ENCODE measurements at regions not wholly inside any gene's neighbourhood (a gene's known extent, or its start where the extent isn't known, plus 50 kb on each side); places are given as distances from the start of the nearest gene placed in this dataset.

DNA sequence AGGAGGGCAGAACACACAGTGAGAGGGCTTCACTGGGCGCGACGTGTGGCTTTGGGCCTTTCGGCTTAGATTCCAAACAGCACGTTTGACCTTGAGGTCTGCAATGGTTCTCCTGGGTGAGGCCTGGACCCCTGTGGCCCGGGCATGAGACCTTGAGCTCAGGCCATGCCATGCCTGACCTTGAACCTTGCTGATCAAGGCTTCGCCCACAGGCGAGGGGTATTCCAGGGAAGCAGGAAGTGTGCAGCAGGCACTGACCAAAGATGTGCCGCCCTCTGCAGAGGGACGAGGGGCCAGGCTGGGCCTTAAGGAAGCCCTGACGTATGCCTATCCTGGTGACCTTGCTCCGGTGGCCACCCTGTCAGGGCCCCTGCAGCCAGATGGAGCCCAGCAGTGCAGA, 178.3 kb upstream of the HDAC4 start:
- no peak overlapping the region for H3K4me3 Mint-ChIP-seq

GRCh38 chr2:239578381-239578780, 177.6 kb upstream of the HDAC4 start:
- Mint-ChIP-seq H3K27me3 (ENCODE audit: low read depth in 2 of 2) (peaks cover 0 to 3% of the 10 kb centered on the region in 2 donors), H3K9me3 (no peaks in the 10 kb centered on the region), H3K4me3 (no peak overlapping the region), H3K4me1 (no peaks in the 10 kb centered on the region), H3K36me3 (no peaks in the 10 kb centered on the region), H3K27ac (no peak overlapping the region)
- ATAC-seq: no peak
- H3K27ac ChIP-seq (ENCODE audit: low read length): no peak overlapping the region
- no peak for DNase-seq
- no peaks in the 10 kb centered on the region for H3K36me3 ChIP-seq (ENCODE audit: control insufficient read depth, insufficient read depth, low read length)
- no peaks in the 10 kb centered on the region for H3K27me3 ChIP-seq (ENCODE audit: control insufficient read depth, insufficient read depth, low read length)
- 87% methylated on average over 12 of the region's 12 CpGs for WGBS (ENCODE audit: insufficient coverage)
- intact Hi-C loops (cut with micrococcal nuclease): no loop called here
- H3K4me3 ChIP-seq (ENCODE audit: low read length): no peak overlapping the region
- no peaks in the 10 kb centered on the region for H3K9me3 ChIP-seq (ENCODE audit: control insufficient read depth, insufficient read depth, low read length)
- no peaks in the 10 kb centered on the region for H3K4me1 ChIP-seq (ENCODE audit: control insufficient read depth, insufficient read depth, low read length)
- TF ChIP-seq, protein P1, sequence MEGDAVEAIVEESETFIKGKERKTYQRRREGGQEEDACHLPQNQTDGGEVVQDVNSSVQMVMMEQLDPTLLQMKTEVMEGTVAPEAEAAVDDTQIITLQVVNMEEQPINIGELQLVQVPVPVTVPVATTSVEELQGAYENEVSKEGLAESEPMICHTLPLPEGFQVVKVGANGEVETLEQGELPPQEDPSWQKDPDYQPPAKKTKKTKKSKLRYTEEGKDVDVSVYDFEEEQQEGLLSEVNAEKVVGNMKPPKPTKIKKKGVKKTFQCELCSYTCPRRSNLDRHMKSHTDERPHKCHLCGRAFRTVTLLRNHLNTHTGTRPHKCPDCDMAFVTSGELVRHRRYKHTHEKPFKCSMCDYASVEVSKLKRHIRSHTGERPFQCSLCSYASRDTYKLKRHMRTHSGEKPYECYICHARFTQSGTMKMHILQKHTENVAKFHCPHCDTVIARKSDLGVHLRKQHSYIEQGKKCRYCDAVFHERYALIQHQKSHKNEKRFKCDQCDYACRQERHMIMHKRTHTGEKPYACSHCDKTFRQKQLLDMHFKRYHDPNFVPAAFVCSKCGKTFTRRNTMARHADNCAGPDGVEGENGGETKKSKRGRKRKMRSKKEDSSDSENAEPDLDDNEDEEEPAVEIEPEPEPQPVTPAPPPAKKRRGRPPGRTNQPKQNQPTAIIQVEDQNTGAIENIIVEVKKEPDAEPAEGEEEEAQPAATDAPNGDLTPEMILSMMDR (IDR thresholded peaks at IDR 0.05): no peak

More for the DNA sequence above, 178.3 kb upstream of the HDAC4 start:
- H3K36me3 Mint-ChIP-seq: no peaks in the 10 kb centered on the region
- H3K27ac Mint-ChIP-seq: no peak overlapping the region
- Histone ChIP-seq H3K27ac (ENCODE audit: low read length) (no peak overlapping the region), H3K4me3 (ENCODE audit: low read length) (no peak overlapping the region), H3K9me3 (ENCODE audit: control insufficient read depth, insufficient read depth, low read length) (no peaks in the 10 kb centered on the region), H3K27me3 (ENCODE audit: control insufficient read depth, insufficient read depth, low read length) (no peaks in the 10 kb centered on the region), H3K36me3 (ENCODE audit: control insufficient read depth, insufficient read depth, low read length) (no peaks in the 10 kb centered on the region), H3K4me1 (ENCODE audit: control insufficient read depth, insufficient read depth, low read length) (no peaks in the 10 kb centered on the region)
- intact Hi-C loops (cut with micrococcal nuclease): no loop called here
- no peak for DNase-seq
- H3K9me3 Mint-ChIP-seq: no peaks in the 10 kb centered on the region
- peaks cover 0 to 3% of the 10 kb centered on the region in 2 donors for H3K27me3 Mint-ChIP-seq (ENCODE audit: low read depth in 2 of 2)
- no peak for ATAC-seq
- WGBS (ENCODE audit: insufficient coverage): 90% methylated on average over 12 of the region's 12 CpGs
- no peaks in the 10 kb centered on the region for H3K4me1 Mint-ChIP-seq
- TF ChIP-seq, protein P1 (IDR thresholded peaks at IDR 0.05): no peak

- no peaks in the 10 kb centered on the region for H3K36me3 ChIP-seq (ENCODE audit: control insufficient read depth, insufficient read depth, low read length)
- H3K27me3 ChIP-seq (ENCODE audit: control insufficient read depth, insufficient read depth, low read length): no peaks in the 10 kb centered on the region
- ATAC-seq (no peak), DNase-seq (no peak)
- H3K4me3 Mint-ChIP-seq: no peak overlapping the region
- TF ChIP-seq, protein P1 (IDR thresholded peaks at IDR 0.05): no peak
- no peaks in the 10 kb centered on the region for H3K9me3 Mint-ChIP-seq
- intact Hi-C loops (cut with micrococcal nuclease): no loop called here
- no peaks in the 10 kb centered on the region for H3K27me3 Mint-ChIP-seq (ENCODE audit: low read depth in 2 of 2)
- H3K9me3 ChIP-seq (ENCODE audit: control insufficient read depth, insufficient read depth, low read length): no peaks in the 10 kb centered on the region
- no peaks in the 10 kb centered on the region for H3K4me1 ChIP-seq (ENCODE audit: control insufficient read depth, insufficient read depth, low read length)
- no peaks in the 10 kb centered on the region for H3K4me1 Mint-ChIP-seq
- no peak overlapping the region for H3K27ac ChIP-seq (ENCODE audit: low read length)
- 94% methylated on average over 12 of the region's 12 CpGs for WGBS (ENCODE audit: insufficient coverage)
- no peak overlapping the region for H3K4me3 ChIP-seq (ENCODE audit: low read length)
- H3K36me3 Mint-ChIP-seq: no peaks in the 10 kb centered on the region
- H3K27ac Mint-ChIP-seq: no peak overlapping the region
Observed at GRCh38 chr2:239577935-239578334, 177.1 kb upstream of the HDAC4 start.
